Thyroid gland (tissue), 4 donors: ENCODE measurements at regions not wholly inside any gene's neighbourhood (a gene's known extent, or its start where the extent isn't known, plus 50 kb on each side); places are given as distances from the start of the nearest gene placed in this dataset.

Source experiments
- CTCF ChIP-seq, 6 experiments: fragments of 200-600 bp in 3 of 6; fragments of 450-650 bp in 3 of 6; sonication (generic) in 3 of 6; IDR thresholded peaks; one replicate each; pipeline ENCODE4 v1.5.1; 2016 to 2019; ENCODE audit warnings: antibody characterized with exemption in 6 of 6, mild to moderate bottlenecking in 2 of 6, inconsistent platforms in 1 of 6, moderate library complexity in 1 of 6
- POLR2A ChIP-seq, 2 donors: fragments of 450-650 bp; IDR thresholded peaks; one replicate each; pipeline ENCODE4 v1.6.1; 2017; ENCODE audit warnings: antibody characterized with exemption in 2 of 2, mild to moderate bottlenecking in 2 of 2, moderate library complexity in 1 of 2

- TF ChIP-seq CTCF (IDR thresholded peaks at IDR 0.05) = no peak
- TF ChIP-seq POLR2A (IDR thresholded peaks at IDR 0.05) = no peak
These were observed 492.5 kb upstream of the INTU start for GRCh38 chr4:127140306-127140705.
